SKM-1 treated with dmso at 0.1 percent for 144 hours (cell line): ENCODE measurements at regions not wholly inside any gene's neighbourhood (a gene's known extent, or its start where the extent isn't known, plus 50 kb on each side); places are given as distances from the start of the nearest gene placed in this dataset.
"Not testable (repeated sequence)": the region's sequence is repeated elsewhere in the genome, so short reads cannot be mapped to it uniquely, and the experiment has no call there.

ENCODE experiments used
- DNase-seq: peaks from one replicate; lab custom pipeline; 2025; ENCODE audit not compliant: unreplicated experiment; lab: John Stamatoyannopoulos, UW

DNA sequence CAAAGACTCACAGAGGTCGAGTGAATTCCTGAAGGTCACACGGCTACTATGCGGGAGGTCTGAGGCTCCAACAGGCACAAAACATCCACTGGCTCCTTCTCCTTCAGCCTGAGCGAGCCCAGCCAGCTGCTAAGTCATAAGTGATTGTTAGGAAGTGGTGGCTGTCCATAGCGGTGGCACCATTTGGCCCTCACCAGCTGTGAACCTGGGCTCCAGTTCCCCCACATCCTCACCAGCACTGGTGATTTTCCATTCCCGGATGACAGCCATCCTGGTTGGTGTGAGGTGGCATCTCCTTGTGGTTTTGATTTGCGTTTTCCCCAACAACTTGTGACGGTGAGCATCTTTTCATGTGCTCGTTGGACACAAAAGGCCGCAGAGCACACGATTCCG, 302.8 kb downstream of the FOXL1 start:
- DNase-seq: no peak

- no peak for DNase-seq
These were observed 303.5 kb downstream of the FOXL1 start for GRCh38 chr16:86881861-86882273.

DNA sequence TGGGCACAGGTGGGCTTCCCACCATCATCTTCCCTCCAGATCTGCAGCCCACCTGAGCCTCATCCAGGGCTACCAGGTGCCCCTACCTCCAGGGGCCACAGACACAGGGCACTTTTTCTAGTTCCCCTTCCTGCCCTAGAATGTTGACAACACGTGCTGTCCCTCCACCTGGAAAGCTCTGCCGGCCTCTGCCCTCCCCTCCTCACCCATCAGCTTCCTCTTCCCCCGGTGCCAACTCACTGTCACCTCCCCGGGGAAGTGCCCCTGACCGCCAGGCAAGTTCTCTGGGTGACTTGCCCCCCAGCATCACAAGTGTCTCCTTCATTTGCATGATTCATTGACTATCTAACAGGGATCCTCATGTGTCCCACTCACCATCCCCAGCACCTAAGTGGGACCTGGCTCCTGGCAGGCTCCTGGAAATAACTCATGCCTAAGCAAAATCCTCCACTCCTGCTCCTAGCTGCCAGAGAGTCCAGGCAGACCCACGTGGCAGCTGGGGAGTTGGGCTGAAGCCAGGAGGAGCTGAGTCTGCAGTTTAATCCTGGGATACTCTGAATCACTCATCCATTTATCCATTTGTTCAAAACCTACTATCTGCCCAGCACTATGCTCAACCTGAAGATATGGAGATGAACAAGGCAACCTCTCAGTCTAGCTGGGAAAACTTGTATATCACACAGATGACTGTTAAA, 304.4 kb downstream of the FOXL1 start:
- no peak for DNase-seq

DNA sequence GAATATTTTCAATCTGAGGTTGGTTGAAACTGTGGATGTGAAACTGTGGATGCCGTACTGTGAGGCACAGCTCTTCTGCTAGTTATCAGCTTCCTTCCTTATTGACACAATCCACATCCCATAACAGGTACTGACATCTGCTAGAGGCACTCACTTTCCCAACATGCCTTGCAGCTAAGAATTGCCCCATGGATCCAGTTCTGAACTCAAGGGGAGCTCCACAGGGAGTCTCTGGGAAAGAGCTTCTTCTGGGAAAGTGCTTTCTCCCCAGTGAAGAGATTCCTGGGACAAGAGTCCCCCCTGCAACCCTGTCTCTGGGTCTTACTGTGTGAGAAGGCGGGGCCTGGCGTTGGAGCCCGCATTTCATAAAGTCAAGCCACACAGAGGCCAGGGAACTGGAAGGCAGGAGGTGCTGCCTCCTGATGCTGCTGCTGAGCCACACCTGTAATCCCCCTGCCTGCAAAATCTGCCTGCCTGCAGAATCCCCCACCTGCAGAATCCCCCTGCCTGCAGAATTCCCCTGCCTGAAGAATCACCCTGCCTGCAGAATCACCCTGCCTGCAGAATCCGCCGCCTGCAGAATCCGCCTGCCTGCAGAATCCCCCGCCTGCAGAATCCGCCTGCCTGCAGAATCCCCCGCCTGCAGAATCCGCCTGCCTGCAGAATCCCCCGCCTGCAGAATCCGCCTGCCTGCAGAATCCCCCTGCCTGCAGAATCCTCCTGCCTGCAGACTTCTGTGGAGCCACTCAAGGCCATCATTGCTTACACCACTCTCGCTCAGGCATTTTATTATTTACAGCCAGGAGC, 305.4 kb downstream of the FOXL1 start:
- no peak for DNase-seq

GRCh38 chr16:86884390-86884650, 306.0 kb downstream of the FOXL1 start:
- no peak for DNase-seq

GRCh38 chr16:86885139-86885538, 306.8 kb downstream of the FOXL1 start:
- no peak for DNase-seq

DNA sequence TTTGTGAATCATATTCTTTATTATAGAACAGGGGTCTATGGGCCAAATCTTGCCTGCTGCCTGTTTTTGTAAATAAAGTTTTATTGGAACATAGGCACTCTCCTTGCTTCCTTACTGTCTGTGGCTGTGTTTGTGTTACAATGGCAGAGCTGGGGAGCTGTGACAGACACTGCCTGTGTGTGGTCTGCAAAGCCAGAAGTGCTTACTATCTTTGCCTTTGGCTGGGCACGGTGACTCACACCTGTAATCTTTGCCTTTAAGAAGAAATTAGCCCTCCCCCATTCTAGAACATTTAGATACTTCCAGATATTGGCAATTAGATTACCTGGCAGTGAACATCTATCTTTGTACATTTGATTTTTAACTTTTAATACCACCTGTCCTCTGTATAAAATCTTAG, 308.3 kb downstream of the FOXL1 start:
- DNase-seq: no peak

DNA sequence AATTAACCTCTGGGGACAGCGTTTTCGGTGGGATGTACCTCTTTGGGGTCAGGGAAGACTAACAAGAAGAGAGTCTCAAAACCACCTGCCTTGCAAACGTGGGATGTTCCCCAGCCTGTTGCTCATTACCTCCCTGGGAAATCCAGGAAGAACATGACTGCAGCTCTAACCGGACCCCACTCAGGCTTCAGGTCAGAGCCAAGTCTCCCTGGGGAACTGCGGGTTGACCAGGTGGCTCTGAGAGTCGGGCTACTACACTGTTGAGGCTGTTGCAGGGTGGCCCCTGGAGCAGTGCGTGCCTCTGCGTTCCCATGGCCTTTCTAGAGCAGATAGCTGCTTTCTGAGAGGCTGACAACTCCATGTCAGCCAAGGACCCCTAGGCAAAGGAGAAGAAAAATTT, 309.1 kb downstream of the FOXL1 start:
- no peak for DNase-seq

GRCh38 chr16:86888231-86889053, 310.1 kb downstream of the FOXL1 start:
- no peak for DNase-seq

GRCh38 chr16:86889054-86889366, 310.7 kb downstream of the FOXL1 start:
- DNase-seq: not testable (repeated sequence)

- no peak for DNase-seq
These were observed 311.6 kb downstream of the FOXL1 start for GRCh38 chr16:86889974-86890373.

DNA sequence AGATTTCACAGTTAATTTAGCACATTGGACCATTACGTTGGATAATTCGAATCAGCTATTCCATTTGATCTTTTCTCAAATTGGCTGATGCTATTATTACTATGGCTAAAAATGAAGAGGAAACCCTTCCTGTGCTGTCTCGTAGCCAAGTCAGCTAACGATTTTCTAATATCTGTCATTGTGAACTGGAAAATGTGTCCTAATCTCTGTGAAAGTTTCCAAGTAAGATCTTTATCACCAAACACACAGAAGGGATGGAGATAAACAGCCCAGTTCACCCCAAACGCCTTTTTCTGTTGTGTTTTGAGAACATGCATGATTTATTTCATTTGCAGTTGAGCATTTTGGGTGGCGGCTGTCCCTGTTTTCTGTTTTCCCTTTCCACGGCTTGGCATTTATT, 312.8 kb downstream of the FOXL1 start:
- no peak for DNase-seq

GRCh38 chr16:86891631-86892030, 313.3 kb downstream of the FOXL1 start:
- no peak for DNase-seq

- DNase-seq: no peak
These were observed 314.2 kb downstream of the FOXL1 start for GRCh38 chr16:86892509-86892908.

DNA sequence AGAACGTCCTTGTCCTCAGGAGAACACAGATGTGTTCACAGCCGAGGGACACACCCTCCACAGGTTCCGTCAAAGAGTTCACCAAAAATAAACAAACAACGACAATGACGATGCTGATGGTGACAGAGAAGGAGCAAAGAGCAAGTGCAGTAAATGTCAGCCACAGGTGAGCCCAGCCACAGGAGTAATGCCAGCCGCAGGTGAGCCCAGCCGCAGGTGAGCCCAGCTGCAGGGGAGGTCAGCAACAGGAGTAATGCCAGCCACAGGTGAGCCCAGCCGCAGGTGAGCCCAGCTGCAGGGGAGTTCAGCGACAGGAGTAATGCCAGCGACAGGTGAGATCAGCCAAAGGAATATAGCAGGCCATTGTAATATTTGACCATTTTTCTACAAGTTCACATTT, 315.2 kb downstream of the FOXL1 start:
- DNase-seq: no peak

- no peak for DNase-seq
These were observed 315.7 kb downstream of the FOXL1 start for GRCh38 chr16:86894029-86894567.

DNA sequence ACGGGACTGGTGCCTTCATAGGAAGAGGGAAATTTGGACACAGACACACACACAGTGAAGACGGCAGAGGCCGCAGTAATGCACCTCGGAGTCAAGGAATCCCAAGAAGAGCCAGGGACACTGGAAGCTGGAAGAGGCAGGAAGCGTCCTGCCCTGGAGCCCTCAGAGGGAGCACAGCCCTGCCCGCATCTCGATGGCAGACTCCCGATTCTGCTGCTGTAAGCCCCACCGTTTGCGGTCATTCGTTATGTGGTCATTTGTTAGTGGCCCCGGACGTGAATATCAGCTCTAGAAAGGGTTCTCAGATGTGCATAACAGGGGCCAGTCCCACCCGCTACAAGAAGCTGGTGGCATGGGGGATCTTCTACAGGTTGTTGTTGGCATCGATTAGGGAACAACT, 316.6 kb downstream of the FOXL1 start:
- DNase-seq: no peak

DNA sequence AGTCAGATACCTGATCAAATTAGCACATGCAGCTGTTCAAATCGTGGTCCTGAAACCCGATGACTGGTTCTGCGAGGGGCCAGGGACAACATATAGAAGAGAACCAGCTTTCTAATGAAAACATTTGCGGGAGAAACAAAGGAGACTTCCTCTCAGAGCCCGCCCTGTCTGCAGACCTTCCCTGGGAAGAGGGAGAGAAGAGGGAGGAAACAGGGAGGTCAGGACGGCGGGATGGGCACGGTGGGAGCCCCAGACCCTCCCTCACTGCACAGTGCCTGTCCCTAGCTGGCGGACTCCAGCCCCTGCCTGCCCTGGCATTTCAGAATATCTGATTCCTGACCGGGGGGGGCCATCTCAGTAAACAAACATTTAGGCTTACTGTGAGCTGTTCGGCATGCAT, 317.3 kb downstream of the FOXL1 start:
- DNase-seq: no peak

- no peak for DNase-seq
These were observed 318.6 kb downstream of the FOXL1 start for GRCh38 chr16:86896976-86897375.

DNA sequence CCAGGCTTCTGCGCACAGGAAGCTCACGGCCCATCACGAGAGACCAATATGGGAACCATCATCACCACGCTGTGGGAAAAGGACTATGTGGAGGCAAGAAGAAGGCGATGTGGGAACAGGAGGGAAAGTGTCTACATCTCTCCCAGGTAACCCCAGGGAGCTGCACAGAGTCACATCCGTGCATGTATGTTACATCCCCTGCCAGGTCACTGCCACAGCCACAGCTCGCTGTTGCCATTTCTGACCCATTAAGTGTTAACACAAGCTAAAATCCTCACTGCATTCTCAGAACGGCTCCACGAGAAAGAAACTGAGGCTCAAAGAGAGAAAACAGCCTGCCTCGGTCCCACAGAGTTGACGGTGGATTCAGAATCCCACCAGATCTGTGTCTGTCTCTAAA, 319.1 kb downstream of the FOXL1 start:
- no peak for DNase-seq

DNA sequence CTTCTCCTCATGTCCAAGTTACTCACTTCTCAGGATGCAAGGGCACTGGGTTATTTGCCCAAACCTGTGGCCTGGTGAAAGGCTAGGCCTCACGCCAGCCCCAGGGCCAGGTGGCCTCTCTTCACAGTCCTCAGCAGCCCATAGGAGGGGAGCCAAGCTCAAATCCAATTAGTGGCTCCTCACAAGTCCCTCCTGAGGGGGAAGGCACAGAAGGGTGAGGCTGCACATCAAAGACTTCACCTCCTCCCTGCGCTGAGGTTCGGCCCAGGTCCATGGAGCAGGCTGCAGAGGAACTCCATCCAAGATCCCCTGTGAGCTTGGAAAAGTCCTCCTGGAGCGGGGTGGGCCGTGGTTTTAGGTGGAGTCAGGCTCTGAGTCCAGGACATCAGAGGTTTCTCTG, 320.0 kb downstream of the FOXL1 start:
- no peak for DNase-seq

GRCh38 chr16:86899151-86899550, 320.8 kb downstream of the FOXL1 start:
- no peak for DNase-seq
